ENCODE measurements at regions not wholly inside any gene's neighbourhood (a gene's known extent, or its start where the extent isn't known, plus 50 kb on each side); places are given as distances from the start of the nearest gene placed in this dataset.

DNA sequence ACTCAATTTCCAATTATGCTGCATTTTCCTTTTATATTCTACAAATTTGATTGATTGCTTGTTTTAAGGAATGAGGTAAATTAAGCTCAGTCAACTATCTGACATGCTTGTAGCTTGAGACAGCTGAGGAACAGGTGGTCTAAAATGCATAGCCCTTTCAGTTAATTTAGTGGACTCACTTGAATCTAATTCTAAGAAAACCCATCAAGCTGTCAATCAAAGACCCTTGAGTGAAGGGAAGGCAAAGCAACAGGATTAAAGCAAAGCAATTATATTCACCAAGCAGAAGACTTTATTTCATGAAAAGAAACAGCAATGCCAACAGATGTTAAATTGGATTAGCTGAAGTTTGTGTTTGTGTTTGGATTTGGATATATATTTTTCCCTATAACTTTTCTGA, 228.5 kb downstream of the ARPP21 start:
- ATAC-seq (ENCODE audit: low FRiP score in 2 of 2) = no peak
- H3K27ac ChIP-seq = no peak overlapping the region
- no peak overlapping the region for H3K4me3 ChIP-seq
- TF ChIP-seq POLR2AphosphoS5 (IDR thresholded peaks at IDR 0.05) (no peak), EP300 (IDR thresholded peaks at IDR 0.05) (no peak), POLR2A (IDR thresholded peaks at IDR 0.05) (no peak)
- TF ChIP-seq, protein P1, sequence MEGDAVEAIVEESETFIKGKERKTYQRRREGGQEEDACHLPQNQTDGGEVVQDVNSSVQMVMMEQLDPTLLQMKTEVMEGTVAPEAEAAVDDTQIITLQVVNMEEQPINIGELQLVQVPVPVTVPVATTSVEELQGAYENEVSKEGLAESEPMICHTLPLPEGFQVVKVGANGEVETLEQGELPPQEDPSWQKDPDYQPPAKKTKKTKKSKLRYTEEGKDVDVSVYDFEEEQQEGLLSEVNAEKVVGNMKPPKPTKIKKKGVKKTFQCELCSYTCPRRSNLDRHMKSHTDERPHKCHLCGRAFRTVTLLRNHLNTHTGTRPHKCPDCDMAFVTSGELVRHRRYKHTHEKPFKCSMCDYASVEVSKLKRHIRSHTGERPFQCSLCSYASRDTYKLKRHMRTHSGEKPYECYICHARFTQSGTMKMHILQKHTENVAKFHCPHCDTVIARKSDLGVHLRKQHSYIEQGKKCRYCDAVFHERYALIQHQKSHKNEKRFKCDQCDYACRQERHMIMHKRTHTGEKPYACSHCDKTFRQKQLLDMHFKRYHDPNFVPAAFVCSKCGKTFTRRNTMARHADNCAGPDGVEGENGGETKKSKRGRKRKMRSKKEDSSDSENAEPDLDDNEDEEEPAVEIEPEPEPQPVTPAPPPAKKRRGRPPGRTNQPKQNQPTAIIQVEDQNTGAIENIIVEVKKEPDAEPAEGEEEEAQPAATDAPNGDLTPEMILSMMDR (IDR thresholded peaks at IDR 0.05) = no peak
- H3K9me3 ChIP-seq = no peaks in the 10 kb centered on the region
- no peaks in the 10 kb centered on the region for H3K36me3 ChIP-seq
- DNase-seq = no peak
- no peaks in the 10 kb centered on the region for H3K27me3 ChIP-seq
- H3K4me1 ChIP-seq = no peaks in the 10 kb centered on the region

DNA sequence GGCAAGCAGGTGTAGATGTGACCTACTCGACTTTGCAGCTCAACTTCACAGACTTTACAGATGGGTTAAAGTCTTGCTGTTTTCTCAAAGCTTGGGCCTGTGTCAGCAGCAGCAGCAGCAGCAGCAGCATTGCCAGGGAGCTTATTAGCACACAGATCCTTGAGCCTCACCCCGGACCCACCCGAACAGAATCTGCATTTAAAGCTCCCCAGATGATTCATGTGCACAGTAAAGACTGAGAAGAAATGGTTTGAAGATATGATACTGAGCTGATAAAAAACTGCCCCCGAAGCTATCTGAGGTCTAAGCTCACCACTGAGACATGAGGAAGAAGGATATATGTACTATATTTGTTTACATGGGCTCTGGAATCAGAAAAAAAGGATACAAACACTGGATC, 231.7 kb downstream of the ARPP21 start:
- Histone ChIP-seq H3K4me3 (no peak overlapping the region), H3K27ac (no peak overlapping the region), H3K4me1 (no peaks in the 10 kb centered on the region), H3K36me3 (no peaks in the 10 kb centered on the region), H3K27me3 (no peaks in the 10 kb centered on the region), H3K9me3 (no peaks in the 10 kb centered on the region)
- TF ChIP-seq EP300 (IDR thresholded peaks at IDR 0.05) (no peak), POLR2AphosphoS5 (IDR thresholded peaks at IDR 0.05) (no peak), POLR2A (IDR thresholded peaks at IDR 0.05) (no peak)
- TF ChIP-seq, protein P1 (IDR thresholded peaks at IDR 0.05) = no peak
- DNase-seq = no peak
- ATAC-seq (ENCODE audit: low FRiP score in 2 of 2) = no peak
- WGBS, 2 donors = 62 to 73% methylated on average over 4 of the region's 4 CpGs

DNA sequence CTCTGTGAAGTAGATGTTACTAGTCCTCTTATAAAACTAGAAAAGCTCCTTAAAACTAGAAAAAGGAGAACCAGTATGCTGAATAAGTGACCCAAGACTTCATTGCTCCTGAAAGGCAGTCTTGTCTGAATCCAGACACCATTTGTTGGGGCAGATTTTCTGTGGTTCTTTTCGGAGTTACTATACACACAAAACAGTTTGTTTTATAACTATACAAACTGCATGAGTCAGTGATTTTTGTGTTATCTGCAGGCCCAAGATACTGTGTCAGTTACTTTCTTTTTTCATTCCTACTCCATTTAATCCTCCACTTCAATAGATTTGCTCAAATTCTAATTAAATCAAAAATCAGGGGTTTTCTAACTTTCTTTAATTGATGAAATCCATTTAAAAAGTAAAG, 244.6 kb downstream of the ARPP21 start:
- Histone ChIP-seq H3K27ac (no peak overlapping the region), H3K27me3 (no peaks in the 10 kb centered on the region), H3K9me3 (peaks cover 0 to 17% (median 8%) of the 10 kb centered on the region in 4 donors), H3K36me3 (no peaks in the 10 kb centered on the region), H3K4me3 (no peak overlapping the region), H3K4me1 (no peaks in the 10 kb centered on the region)
- TF ChIP-seq, protein P1 (IDR thresholded peaks at IDR 0.05) = no peak
- TF ChIP-seq POLR2A (IDR thresholded peaks at IDR 0.05) (no peak), POLR2AphosphoS5 (IDR thresholded peaks at IDR 0.05) (no peak), EP300 (IDR thresholded peaks at IDR 0.05) (no peak)
- no peak for ATAC-seq (ENCODE audit: low FRiP score in 2 of 2)
- no peak for DNase-seq
- WGBS, 2 donors = 62 to 68% methylated on average over 1 of the region's 1 CpG

DNA sequence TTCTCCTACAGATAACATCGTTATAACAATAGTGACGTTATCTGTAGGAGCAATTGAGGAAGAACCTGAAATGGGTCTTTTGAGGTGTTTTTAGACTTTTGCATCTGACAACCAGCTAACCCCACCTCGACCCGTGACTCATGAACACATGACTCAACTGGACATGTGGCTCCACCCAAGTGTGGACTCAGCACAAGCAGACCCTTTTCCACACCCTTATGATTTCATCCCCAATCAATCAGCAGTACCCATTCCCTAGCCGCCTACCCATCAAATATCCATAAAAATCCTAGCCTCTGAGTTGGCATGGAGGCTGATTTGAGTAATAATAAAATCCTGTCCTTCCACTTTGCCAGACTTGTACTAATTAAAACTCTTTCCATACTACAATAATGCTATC, 255.4 kb downstream of the ARPP21 start:
- DNase-seq (no peak), ATAC-seq (ENCODE audit: low FRiP score in 2 of 2) (no peak)
- Histone ChIP-seq H3K27ac (no peak overlapping the region), H3K4me1 (no peaks in the 10 kb centered on the region), H3K9me3 (no peaks in the 10 kb centered on the region), H3K27me3 (no peaks in the 10 kb centered on the region), H3K36me3 (no peaks in the 10 kb centered on the region), H3K4me3 (no peak overlapping the region)
- 88 to 91% methylated on average over 5 of the region's 5 CpGs for WGBS, 2 donors
- no peak for TF ChIP-seq POLR2AphosphoS5 (IDR thresholded peaks at IDR 0.05)
- TF ChIP-seq, protein P1 (IDR thresholded peaks at IDR 0.05) = no peak
- TF ChIP-seq EP300 (IDR thresholded peaks at IDR 0.05) = no peak
- TF ChIP-seq POLR2A (IDR thresholded peaks at IDR 0.05) = no peak

DNA sequence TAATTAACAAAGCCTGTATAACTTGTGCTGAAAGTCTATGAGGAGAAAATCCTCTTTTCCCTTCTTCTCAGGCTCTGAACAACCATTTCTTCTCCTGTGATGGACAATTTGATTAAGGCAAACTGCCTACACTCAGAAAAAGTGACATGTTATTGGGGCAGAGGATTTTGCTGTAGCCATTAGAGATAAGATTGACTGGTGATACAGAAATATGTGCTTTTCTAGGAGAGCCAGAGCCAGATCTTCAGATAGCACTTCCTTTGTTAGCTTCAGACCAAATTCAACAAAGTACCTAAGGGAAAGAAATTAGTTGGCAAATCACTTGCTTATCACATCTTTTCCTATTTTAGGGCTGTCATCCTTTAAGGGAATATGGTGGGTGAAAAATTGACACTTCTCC, 259.9 kb downstream of the ARPP21 start:
- Histone ChIP-seq H3K27me3 (no peaks in the 10 kb centered on the region), H3K4me3 (no peak overlapping the region), H3K36me3 (no peaks in the 10 kb centered on the region), H3K4me1 (no peaks in the 10 kb centered on the region), H3K27ac (no peak overlapping the region), H3K9me3 (no peaks in the 10 kb centered on the region)
- TF ChIP-seq POLR2A (IDR thresholded peaks at IDR 0.05) = no peak
- TF ChIP-seq, protein P1 (IDR thresholded peaks at IDR 0.05) = no peak
- no peak for TF ChIP-seq POLR2AphosphoS5 (IDR thresholded peaks at IDR 0.05)
- no peak for TF ChIP-seq EP300 (IDR thresholded peaks at IDR 0.05)
- DNase-seq (no peak), ATAC-seq (ENCODE audit: low FRiP score in 2 of 2) (no peak)

Data from upper lobe of left lung (tissue), 6 donors.